ENCODE measurements at regions not wholly inside any gene's neighbourhood (a gene's known extent, or its start where the extent isn't known, plus 50 kb on each side); places are given as distances from the start of the nearest gene placed in this dataset.
"Not testable (repeated sequence)": the region's sequence is repeated elsewhere in the genome, so short reads cannot be mapped to it uniquely, and the experiment has no call there.

DNA sequence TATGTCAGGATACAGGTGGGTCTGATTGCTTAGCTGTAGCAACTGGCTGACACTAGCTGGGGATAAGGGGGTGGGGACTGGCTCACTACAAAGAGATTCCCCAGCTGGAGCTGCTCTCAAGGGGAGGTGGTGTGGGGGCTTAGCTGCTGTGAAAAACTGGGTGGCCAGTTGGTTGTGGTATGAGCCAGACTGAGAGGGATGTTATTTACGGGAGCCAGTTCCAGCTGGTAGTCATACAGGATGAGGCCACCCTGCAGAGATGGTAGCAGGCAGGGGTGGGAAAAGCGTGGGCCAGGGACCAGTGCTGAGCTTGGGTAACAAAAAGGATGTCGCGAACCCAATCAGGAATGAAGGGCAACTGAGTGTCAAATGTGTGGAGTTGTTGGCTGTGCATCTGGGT is 204.0 kb upstream of the C21orf91 start:
- no peaks in the 10 kb centered on the region for H3K27me3 Mint-ChIP-seq
- intact Hi-C loops (cut with micrococcal nuclease) = no loop called here
- no peaks in the 10 kb centered on the region for H3K36me3 Mint-ChIP-seq
- no peaks in the 10 kb centered on the region for H3K4me1 ChIP-seq (ENCODE audit: insufficient read depth, low read length)
- no peaks in the 10 kb centered on the region for H3K36me3 ChIP-seq (ENCODE audit: insufficient read depth, low read length)
- H3K4me3 ChIP-seq (ENCODE audit: low read length in 2 of 2) = no peak overlapping the region
- no peak for DNase-seq
- POLR2A ChIA-PET (ENCODE audit: partially characterized antibody) = no interaction called here
- H3K9me3 ChIP-seq (ENCODE audit: control insufficient read depth in 1 of 2, low read length in 2 of 2) = no peaks in the 10 kb centered on the region
- CTCF ChIA-PET (ENCODE audit: partially characterized antibody) = no interaction called here
- H3K27ac ChIP-seq (ENCODE audit: low read depth, low read length) = no peak overlapping the region
- H3K27me3 ChIP-seq (ENCODE audit: insufficient read depth, low read length) = no peaks in the 10 kb centered on the region
- H3K4me1 Mint-ChIP-seq = no peaks in the 10 kb centered on the region
- no peak overlapping the region for H3K27ac Mint-ChIP-seq
- no peak overlapping the region for H3K4me3 Mint-ChIP-seq
- peaks cover 0 to 3% (median 0%) of the 10 kb centered on the region in 8 donors for H3K9me3 Mint-ChIP-seq

DNA sequence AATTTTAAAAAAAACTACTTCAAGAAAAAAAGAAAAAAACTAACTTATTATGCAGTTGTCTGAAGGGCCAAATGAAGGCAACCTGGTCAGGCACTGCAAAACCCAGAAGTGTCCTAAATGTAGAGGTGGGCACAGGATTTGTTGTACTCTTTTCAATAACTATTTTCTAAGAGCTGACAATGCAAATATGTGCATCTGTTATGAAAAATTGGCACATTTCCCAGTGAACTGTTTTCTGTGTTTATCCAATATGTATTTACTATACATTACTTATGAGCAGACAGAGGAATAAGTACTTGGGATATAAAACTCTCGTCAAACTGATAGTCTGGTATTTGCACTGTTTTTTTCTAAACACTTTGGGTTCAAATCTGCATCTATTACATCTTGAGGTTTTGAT is 188.0 kb upstream of the C21orf91 start:
- Histone ChIP-seq H3K27ac (ENCODE audit: low read depth, low read length) (no peak overlapping the region), H3K4me1 (ENCODE audit: insufficient read depth, low read length) (no peaks in the 10 kb centered on the region), H3K27me3 (ENCODE audit: insufficient read depth, low read length) (no peaks in the 10 kb centered on the region), H3K4me3 (ENCODE audit: low read length in 2 of 2) (no peak overlapping the region), H3K36me3 (ENCODE audit: insufficient read depth, low read length) (no peaks in the 10 kb centered on the region), H3K9me3 (ENCODE audit: control insufficient read depth in 1 of 2, low read length in 2 of 2) (no peaks in the 10 kb centered on the region)
- H3K27ac Mint-ChIP-seq = no peak overlapping the region
- no peaks in the 10 kb centered on the region for H3K4me1 Mint-ChIP-seq
- H3K9me3 Mint-ChIP-seq = peaks cover 0 to 4% (median under 1%) of the 10 kb centered on the region in 8 donors
- POLR2A ChIA-PET (ENCODE audit: partially characterized antibody) = no interaction called here
- DNase-seq = no peak
- no peak overlapping the region for H3K4me3 Mint-ChIP-seq
- intact Hi-C loops (cut with micrococcal nuclease) = no loop called here
- H3K27me3 Mint-ChIP-seq = no peaks in the 10 kb centered on the region
- no peaks in the 10 kb centered on the region for H3K36me3 Mint-ChIP-seq
- CTCF ChIA-PET (ENCODE audit: partially characterized antibody) = no interaction called here

DNA sequence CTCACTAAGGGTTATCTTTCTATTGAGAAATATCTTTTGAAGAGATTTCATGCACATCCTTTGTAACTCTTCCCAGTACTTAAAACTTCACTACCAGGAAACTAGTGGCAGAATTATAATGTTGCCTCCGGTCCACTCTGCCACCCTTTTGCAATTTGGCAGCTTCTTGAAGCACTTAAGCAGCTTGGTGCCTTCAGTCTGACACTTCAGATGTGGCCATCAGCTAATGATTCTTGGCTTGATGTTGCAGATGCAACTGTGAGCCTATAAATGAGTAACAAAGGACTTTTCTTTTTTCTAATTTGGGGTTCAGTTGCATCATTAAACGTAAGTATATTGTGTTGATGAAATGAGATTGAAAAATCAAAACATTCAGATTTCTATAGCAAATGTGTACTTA is 187.5 kb upstream of the C21orf91 start:
- no peaks in the 10 kb centered on the region for H3K27me3 Mint-ChIP-seq
- Histone ChIP-seq H3K9me3 (ENCODE audit: control insufficient read depth in 1 of 2, low read length in 2 of 2) (no peaks in the 10 kb centered on the region), H3K4me1 (ENCODE audit: insufficient read depth, low read length) (no peaks in the 10 kb centered on the region), H3K36me3 (ENCODE audit: insufficient read depth, low read length) (no peaks in the 10 kb centered on the region), H3K27ac (ENCODE audit: low read depth, low read length) (no peak overlapping the region), H3K4me3 (ENCODE audit: low read length in 2 of 2) (no peak overlapping the region), H3K27me3 (ENCODE audit: insufficient read depth, low read length) (no peaks in the 10 kb centered on the region)
- no peak overlapping the region for H3K27ac Mint-ChIP-seq
- no peak overlapping the region for H3K4me3 Mint-ChIP-seq
- H3K9me3 Mint-ChIP-seq = peaks cover 0 to 4% (median under 1%) of the 10 kb centered on the region in 8 donors
- intact Hi-C loops (cut with micrococcal nuclease) = no loop called here
- H3K4me1 Mint-ChIP-seq = no peaks in the 10 kb centered on the region
- CTCF ChIA-PET (ENCODE audit: partially characterized antibody) = no interaction called here
- H3K36me3 Mint-ChIP-seq = no peaks in the 10 kb centered on the region
- POLR2A ChIA-PET (ENCODE audit: partially characterized antibody) = no interaction called here
- DNase-seq = no peak

DNA sequence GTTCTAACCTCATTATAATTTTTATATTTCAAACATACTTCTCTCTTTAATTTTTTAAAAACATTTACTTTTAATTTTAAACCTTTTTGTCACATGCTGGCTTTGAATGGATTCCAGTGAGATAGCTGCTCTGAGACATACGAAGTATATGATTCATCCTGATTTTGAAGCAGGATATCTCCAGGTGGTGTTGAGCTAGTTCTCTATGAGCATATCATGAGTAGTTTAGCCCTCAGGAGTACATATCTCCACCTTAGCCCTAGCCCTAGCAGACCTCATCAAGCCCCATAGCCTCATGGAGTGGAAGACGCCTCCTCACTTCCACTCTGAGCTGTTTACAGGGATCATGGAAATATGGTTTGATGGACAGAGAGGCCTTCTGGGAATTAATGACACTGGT is 183.2 kb upstream of the C21orf91 start:
- Histone ChIP-seq H3K4me1 (ENCODE audit: insufficient read depth, low read length) (no peaks in the 10 kb centered on the region), H3K4me3 (ENCODE audit: low read length in 2 of 2) (no peak overlapping the region), H3K27me3 (ENCODE audit: insufficient read depth, low read length) (no peaks in the 10 kb centered on the region), H3K9me3 (ENCODE audit: control insufficient read depth in 1 of 2, low read length in 2 of 2) (no peaks in the 10 kb centered on the region), H3K27ac (ENCODE audit: low read depth, low read length) (no peak overlapping the region), H3K36me3 (ENCODE audit: insufficient read depth, low read length) (no peaks in the 10 kb centered on the region)
- POLR2A ChIA-PET (ENCODE audit: partially characterized antibody) = no interaction called here
- Mint-ChIP-seq H3K27me3 (no peaks in the 10 kb centered on the region), H3K4me3 (no peak overlapping the region), H3K9me3 (peaks cover 0 to 6% (median 1%) of the 10 kb centered on the region in 8 donors), H3K4me1 (no peaks in the 10 kb centered on the region), H3K27ac (no peak overlapping the region), H3K36me3 (no peaks in the 10 kb centered on the region)
- no peak for DNase-seq
- CTCF ChIA-PET (ENCODE audit: partially characterized antibody) = no interaction called here
- intact Hi-C loops (cut with micrococcal nuclease) = no loop called here

DNA sequence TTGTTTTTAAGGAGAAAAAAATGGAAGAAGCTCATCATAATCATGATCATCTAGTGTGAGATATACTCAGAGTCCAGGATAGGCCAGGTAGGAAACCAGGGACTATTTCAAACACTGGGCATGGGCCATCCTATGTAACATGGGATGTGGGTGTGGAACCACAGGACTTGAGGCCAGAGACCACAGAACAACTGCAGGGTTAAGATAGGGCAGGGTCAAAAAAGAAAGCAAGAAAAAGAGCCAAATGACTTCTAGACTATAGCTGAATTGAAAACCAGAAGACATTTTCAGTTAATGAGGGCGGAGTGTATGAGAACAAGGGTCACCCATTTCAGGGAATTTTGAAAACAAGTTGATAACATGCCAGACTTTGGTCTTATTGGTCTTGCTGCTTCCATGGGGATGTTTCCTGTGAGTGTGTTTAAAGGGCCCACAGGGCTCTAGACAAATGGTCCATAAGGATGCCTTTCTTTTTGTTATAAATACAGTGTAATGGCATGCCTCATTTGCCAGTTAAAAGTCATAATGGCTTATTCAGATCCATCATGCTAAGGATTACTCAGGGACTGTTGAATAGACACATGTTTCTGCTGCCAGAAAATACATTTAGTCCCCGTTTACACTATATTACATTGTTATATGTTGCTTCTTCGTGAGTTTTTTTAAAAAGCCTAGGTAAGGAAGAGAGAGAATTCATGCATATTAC is 182.0 kb upstream of the C21orf91 start:
- Mint-ChIP-seq H3K4me1 (no peaks in the 10 kb centered on the region), H3K4me3 (peak overlapping the region in 1 of 8 donors; percentile 11), H3K27me3 (no peaks in the 10 kb centered on the region), H3K9me3 (peaks cover 0 to 9% (median 1%) of the 10 kb centered on the region in 8 donors), H3K27ac (no peak overlapping the region), H3K36me3 (no peaks in the 10 kb centered on the region)
- Histone ChIP-seq H3K27me3 (ENCODE audit: insufficient read depth, low read length) (no peaks in the 10 kb centered on the region), H3K36me3 (ENCODE audit: insufficient read depth, low read length) (no peaks in the 10 kb centered on the region), H3K4me3 (ENCODE audit: low read length in 2 of 2) (no peak overlapping the region), H3K4me1 (ENCODE audit: insufficient read depth, low read length) (no peaks in the 10 kb centered on the region), H3K9me3 (ENCODE audit: control insufficient read depth in 1 of 2, low read length in 2 of 2) (no peaks in the 10 kb centered on the region), H3K27ac (ENCODE audit: low read depth, low read length) (no peak overlapping the region)
- ChIA-PET POLR2A (ENCODE audit: partially characterized antibody) (no interaction called here), CTCF (ENCODE audit: partially characterized antibody) (no interaction called here)
- intact Hi-C loops (cut with micrococcal nuclease) = no loop called here
- DNase-seq = no peak

DNA sequence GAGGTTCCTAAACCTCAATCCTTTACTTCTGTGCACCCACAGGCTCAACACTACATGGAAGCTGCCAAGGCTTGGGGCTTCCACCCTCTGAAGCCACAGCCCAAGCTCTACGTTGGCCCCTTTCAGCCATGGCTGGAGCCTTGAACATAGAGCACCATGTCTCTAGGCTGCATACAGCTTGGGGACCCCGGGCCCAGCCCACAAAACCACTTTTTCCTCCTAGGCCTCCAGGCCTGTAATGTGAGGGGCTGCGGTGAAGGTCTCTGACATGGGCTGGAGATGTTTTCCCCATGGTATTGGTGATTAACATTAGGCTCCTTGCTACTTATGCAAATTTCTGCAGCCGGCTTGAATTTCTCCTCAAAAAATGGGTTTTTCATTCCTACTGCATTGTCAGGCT is 179.4 kb upstream of the C21orf91 start:
- H3K36me3 ChIP-seq (ENCODE audit: insufficient read depth, low read length); H3K4me1 Mint-ChIP-seq; H3K27ac Mint-ChIP-seq; H3K9me3 ChIP-seq (ENCODE audit: control insufficient read depth in 1 of 2, low read length in 2 of 2); H3K27me3 ChIP-seq (ENCODE audit: insufficient read depth, low read length); H3K27me3 Mint-ChIP-seq; H3K36me3 Mint-ChIP-seq; POLR2A ChIA-PET (ENCODE audit: partially characterized antibody); CTCF ChIA-PET (ENCODE audit: partially characterized antibody); H3K4me3 Mint-ChIP-seq; intact Hi-C loops (cut with micrococcal nuclease); H3K27ac ChIP-seq (ENCODE audit: low read depth, low read length); DNase-seq; H3K4me1 ChIP-seq (ENCODE audit: insufficient read depth, low read length); H3K4me3 ChIP-seq (ENCODE audit: low read length in 2 of 2): not testable (repeated sequence)
- H3K9me3 Mint-ChIP-seq = peaks cover 0 to 26% (median 5%) of the 10 kb centered on the region in 8 donors

DNA sequence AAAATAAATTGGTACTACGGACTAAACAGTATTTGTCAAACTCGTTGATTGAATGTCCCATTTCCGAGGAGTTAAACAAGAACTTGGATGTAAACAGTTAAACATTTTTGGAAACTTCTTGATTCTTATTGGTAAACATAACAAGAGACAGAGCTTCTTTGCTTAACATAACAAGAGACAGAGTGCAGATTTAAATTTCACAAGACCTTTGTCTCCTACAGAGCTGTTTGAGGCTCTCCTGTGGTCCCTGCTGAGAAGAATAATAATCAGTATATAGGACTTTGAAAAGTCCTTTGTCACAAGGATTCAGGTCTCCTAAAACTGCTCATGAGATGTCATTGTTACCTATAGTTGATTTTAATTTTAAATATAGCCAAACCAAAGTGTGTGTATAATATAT is 170.6 kb upstream of the C21orf91 start:
- H3K36me3 ChIP-seq (ENCODE audit: insufficient read depth, low read length) = no peaks in the 10 kb centered on the region
- H3K4me1 Mint-ChIP-seq = no peaks in the 10 kb centered on the region
- intact Hi-C loops (cut with micrococcal nuclease) = no loop called here
- H3K4me1 ChIP-seq (ENCODE audit: insufficient read depth, low read length) = no peaks in the 10 kb centered on the region
- H3K9me3 Mint-ChIP-seq = peaks cover 0 to 24% (median 19%) of the 10 kb centered on the region in 8 donors
- no peak for DNase-seq
- H3K4me3 Mint-ChIP-seq = no peak overlapping the region
- H3K27ac Mint-ChIP-seq = no peak overlapping the region
- H3K9me3 ChIP-seq (ENCODE audit: control insufficient read depth in 1 of 2, low read length in 2 of 2) = no peaks in the 10 kb centered on the region
- POLR2A ChIA-PET (ENCODE audit: partially characterized antibody) = no interaction called here
- CTCF ChIA-PET (ENCODE audit: partially characterized antibody) = no interaction called here
- H3K4me3 ChIP-seq (ENCODE audit: low read length in 2 of 2) = no peak overlapping the region
- no peaks in the 10 kb centered on the region for H3K27me3 ChIP-seq (ENCODE audit: insufficient read depth, low read length)
- H3K27me3 Mint-ChIP-seq = peaks cover 0 to 3% of the 10 kb centered on the region in 2 donors
- peaks cover 0 to 10% of the 10 kb centered on the region in 2 donors for H3K36me3 Mint-ChIP-seq
- H3K27ac ChIP-seq (ENCODE audit: low read depth, low read length) = no peak overlapping the region

DNA sequence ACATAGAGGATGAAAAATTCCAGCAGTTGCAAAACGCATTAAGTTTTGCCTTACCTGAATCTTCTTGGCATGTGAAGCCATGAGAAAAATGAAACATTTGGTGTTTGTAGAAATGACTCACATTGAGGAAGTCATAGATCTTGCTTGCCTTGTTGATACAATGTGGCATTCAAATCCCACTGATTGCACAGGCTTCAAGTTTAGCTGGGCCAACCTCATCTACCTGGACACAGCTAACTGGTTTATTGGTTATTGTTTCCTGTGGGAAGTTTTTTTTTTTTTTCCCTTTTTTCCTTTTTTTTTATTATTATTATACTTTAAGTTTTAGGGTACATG is 168.9 kb upstream of the C21orf91 start:
- CTCF ChIA-PET (ENCODE audit: partially characterized antibody) = no interaction called here
- DNase-seq = no peak
- peaks cover 0 to 2% of the 10 kb centered on the region in 2 donors for H3K27me3 Mint-ChIP-seq
- peaks cover 0 to 13% (median 10%) of the 10 kb centered on the region in 8 donors for H3K9me3 Mint-ChIP-seq
- no peaks in the 10 kb centered on the region for H3K4me1 Mint-ChIP-seq
- H3K27ac Mint-ChIP-seq = no peak overlapping the region
- H3K36me3 Mint-ChIP-seq = peaks cover 0 to 6% of the 10 kb centered on the region in 2 donors
- Histone ChIP-seq H3K4me3 (ENCODE audit: low read length in 2 of 2) (no peak overlapping the region), H3K9me3 (ENCODE audit: control insufficient read depth in 1 of 2, low read length in 2 of 2) (no peaks in the 10 kb centered on the region), H3K36me3 (ENCODE audit: insufficient read depth, low read length) (no peaks in the 10 kb centered on the region), H3K4me1 (ENCODE audit: insufficient read depth, low read length) (no peaks in the 10 kb centered on the region), H3K27me3 (ENCODE audit: insufficient read depth, low read length) (no peaks in the 10 kb centered on the region), H3K27ac (ENCODE audit: low read depth, low read length) (no peak overlapping the region)
- no peak overlapping the region for H3K4me3 Mint-ChIP-seq
- intact Hi-C loops (cut with micrococcal nuclease) = no loop called here
- POLR2A ChIA-PET (ENCODE audit: partially characterized antibody) = no interaction called here

Data from CD4-positive, alpha-beta memory T cell (primary cell).